Vagina (tissue), 2 donors: ENCODE measurements at regions not wholly inside any gene's neighbourhood (a gene's known extent, or its start where the extent isn't known, plus 50 kb on each side); places are given as distances from the start of the nearest gene placed in this dataset.

Experiments
- DNase-seq, 2 donors: peaks; one replicate each; pipeline ENCODE4 v3.0.0-alpha.2; 2017; ENCODE audit errors: extremely low spot score in 2 of 2
- H3K27ac ChIP-seq: fragments of 200-600 bp; sonication (generic); one replicate; pipeline ENCODE4 v1.5.1; 2019
- H3K27me3 ChIP-seq: fragments of 200-600 bp; sonication (generic); one replicate; pipeline ENCODE4 v1.5.1; 2019
- H3K36me3 ChIP-seq, 2 donors: fragments of 200-600 bp; sonication (generic); one replicate each; pipeline ENCODE4 v1.5.1; 2017 to 2019
- H3K4me1 ChIP-seq: fragments of 200-600 bp; sonication (generic); one replicate; pipeline ENCODE4 v1.5.1; 2019
- H3K4me3 ChIP-seq, 2 donors: fragments of 200-600 bp; sonication (generic); 1 replicate in 1 of 2; 2 replicates in 1 of 2; pipeline ENCODE4 v1.5.1; 2016 to 2019
- H3K9me3 ChIP-seq: fragments of 200-600 bp; sonication (generic); one replicate; pipeline ENCODE4 v1.5.1; 2019
- CTCF ChIP-seq, 3 experiments: fragments of 450-650 bp in 2 of 3; fragments of 200-600 bp in 1 of 3; sonication (generic) in 1 of 3; IDR thresholded peaks; one replicate each; pipeline ENCODE4 v1.5.1; 2017 to 2019; ENCODE audit warnings: antibody characterized with exemption in 3 of 3, mild to moderate bottlenecking in 2 of 3, moderate library complexity in 2 of 3
- POLR2A ChIP-seq, 2 donors: fragments of 450-650 bp; IDR thresholded peaks; one replicate each; pipeline ENCODE4 v1.6.1; 2017; ENCODE audit warnings: antibody characterized with exemption in 2 of 2, mild to moderate bottlenecking in 2 of 2, moderate library complexity in 2 of 2
- POLR2AphosphoS5 ChIP-seq, 2 donors: sonication (generic); formaldehyde crosslinking; IDR thresholded peaks; one replicate each; pipeline ENCODE4 v1.9.0; 2017; ENCODE audit warnings: antibody characterized with exemption in 2 of 2, mild to moderate bottlenecking in 2 of 2, low read depth in 1 of 2; ENCODE audit not compliant: insufficient read depth in 1 of 2
- intact Hi-C: fragments of 100-400 bp; cut with DNase I; formaldehyde crosslinking; loops from one replicate; pipeline ENCODE4 v1.15.1; 2023

GRCh38 chr12:33721561-33721960, 281.9 kb upstream of the SYT10 start:
- Histone ChIP-seq H3K4me3 (no peak overlapping the region), H3K27ac (no peak overlapping the region), H3K36me3 (no peaks in the 10 kb centered on the region), H3K4me1 (no peaks in the 10 kb centered on the region), H3K9me3 (no peaks in the 10 kb centered on the region), H3K27me3 (no peaks in the 10 kb centered on the region)
- no peak for TF ChIP-seq POLR2A (IDR thresholded peaks at IDR 0.05)
- TF ChIP-seq CTCF (IDR thresholded peaks at IDR 0.05): no peak
- TF ChIP-seq POLR2AphosphoS5 (IDR thresholded peaks at IDR 0.05; ENCODE audit: insufficient read depth in 1 of 2, low read depth in 1 of 2): no peak
- no peak for DNase-seq
- intact Hi-C loops: no loop called here

- no peaks in the 10 kb centered on the region for H3K36me3 ChIP-seq
- intact Hi-C loops: no loop called here
- no peaks in the 10 kb centered on the region for H3K27me3 ChIP-seq
- no peak for DNase-seq
- TF ChIP-seq POLR2AphosphoS5 (IDR thresholded peaks at IDR 0.05; ENCODE audit: insufficient read depth in 1 of 2, low read depth in 1 of 2) (no peak), CTCF (IDR thresholded peaks at IDR 0.05) (no peak), POLR2A (IDR thresholded peaks at IDR 0.05) (no peak)
- H3K27ac ChIP-seq: no peak overlapping the region
- no peak overlapping the region for H3K4me3 ChIP-seq
- peaks cover 6% of the 10 kb centered on the region for H3K9me3 ChIP-seq
- no peaks in the 10 kb centered on the region for H3K4me1 ChIP-seq
Measured at GRCh38 chr12:33724867-33725266, 285.2 kb upstream of the SYT10 start.

GRCh38 chr12:33734871-33735270, 287.4 kb upstream of the ALG10 start:
- no peak overlapping the region for H3K4me3 ChIP-seq
- intact Hi-C loops: no loop called here
- DNase-seq: no peak
- no peaks in the 10 kb centered on the region for H3K9me3 ChIP-seq
- TF ChIP-seq POLR2A (IDR thresholded peaks at IDR 0.05): no peak
- TF ChIP-seq CTCF (IDR thresholded peaks at IDR 0.05): no peak
- TF ChIP-seq POLR2AphosphoS5 (IDR thresholded peaks at IDR 0.05; ENCODE audit: insufficient read depth in 1 of 2, low read depth in 1 of 2): no peak
- H3K36me3 ChIP-seq: no peaks in the 10 kb centered on the region
- H3K4me1 ChIP-seq: no peaks in the 10 kb centered on the region
- H3K27ac ChIP-seq: no peak overlapping the region
- H3K27me3 ChIP-seq: no peaks in the 10 kb centered on the region

- intact Hi-C loops: no loop called here
- Histone ChIP-seq H3K4me3 (no peak overlapping the region), H3K9me3 (no peaks in the 10 kb centered on the region), H3K4me1 (no peaks in the 10 kb centered on the region), H3K27ac (no peak overlapping the region), H3K36me3 (no peaks in the 10 kb centered on the region), H3K27me3 (no peaks in the 10 kb centered on the region)
- DNase-seq: no peak
- no peak for TF ChIP-seq CTCF (IDR thresholded peaks at IDR 0.05)
- TF ChIP-seq POLR2AphosphoS5 (IDR thresholded peaks at IDR 0.05; ENCODE audit: insufficient read depth in 1 of 2, low read depth in 1 of 2): no peak
- TF ChIP-seq POLR2A (IDR thresholded peaks at IDR 0.05): no peak
Measured at GRCh38 chr12:33752854-33753253, 269.4 kb upstream of the ALG10 start.

GRCh38 chr12:33757701-33758100, 264.6 kb upstream of the ALG10 start:
- DNase-seq: no peak
- Histone ChIP-seq H3K4me3 (no peak overlapping the region), H3K9me3 (no peaks in the 10 kb centered on the region), H3K36me3 (no peaks in the 10 kb centered on the region), H3K4me1 (no peaks in the 10 kb centered on the region), H3K27ac (no peak overlapping the region), H3K27me3 (no peaks in the 10 kb centered on the region)
- TF ChIP-seq CTCF (IDR thresholded peaks at IDR 0.05) (no peak), POLR2A (IDR thresholded peaks at IDR 0.05) (no peak), POLR2AphosphoS5 (IDR thresholded peaks at IDR 0.05; ENCODE audit: insufficient read depth in 1 of 2, low read depth in 1 of 2) (no peak)
- intact Hi-C loops: loop anchor here (2.0 kb wide), 1 partner anchor 15 kb away; no protein-coding TSS in a partner anchor
